Neural cell (in vitro differentiated cells): ENCODE measurements at regions not wholly inside any gene's neighbourhood (a gene's known extent, or its start where the extent isn't known, plus 50 kb on each side); places are given as distances from the start of the nearest gene placed in this dataset.

Experiments
- EP300 ChIP-seq: fragments of 450-650 bp; conservative IDR thresholded peaks from 2 replicates; pipeline ENCODE4 v1.6.1; 2014; ENCODE audit warnings: antibody characterized with exemption, mild to moderate bottlenecking, moderate library complexity; ENCODE audit not compliant: poor library complexity, severe bottlenecking
- EZH2 ChIP-seq: fragments of 200-600, 300-800 bp; shearing (Covaris generic), sonication (generic); IDR thresholded peaks from 2 replicates; pipeline ENCODE4 v1.6.1; 2014; ENCODE audit warnings: antibody characterized with exemption, low read length, borderline replicate concordance, mild to moderate bottlenecking; ENCODE audit not compliant: insufficient read depth, poor library complexity, severe bottlenecking
- POLR2AphosphoS5 ChIP-seq: IDR thresholded peaks from 2 replicates; pipeline ENCODE4 v1.6.1; 2012
- RAD21 ChIP-seq: fragments of 450-650 bp; conservative IDR thresholded peaks from 2 replicates; pipeline ENCODE4 v1.6.1; 2014; ENCODE audit warnings: antibody characterized with exemption, mild to moderate bottlenecking, moderate library complexity
- SMC3 ChIP-seq: fragments of 450-650 bp; conservative IDR thresholded peaks from 2 replicates; pipeline ENCODE4 v1.6.1; 2014; ENCODE audit warnings: antibody characterized with exemption, mild to moderate bottlenecking, moderate library complexity; ENCODE audit not compliant: poor library complexity
- TAF1 ChIP-seq: IDR thresholded peaks from 2 replicates; pipeline ENCODE4 v1.6.1; 2012; ENCODE audit warnings: low read depth
- TF ChIP-seq, protein P1 (sequence below): fragments of 450-650 bp; IDR thresholded peaks from 2 replicates; pipeline ENCODE4 v1.5.1; 2014; ENCODE audit warnings: antibody characterized with exemption, mild to moderate bottlenecking, moderate library complexity; ENCODE audit not compliant: poor library complexity, severe bottlenecking
- TF ChIP-seq, protein P2 (sequence below): IDR thresholded peaks from 2 replicates; pipeline ENCODE4 v1.6.1; 2012; ENCODE audit warnings: borderline replicate concordance

DNA sequence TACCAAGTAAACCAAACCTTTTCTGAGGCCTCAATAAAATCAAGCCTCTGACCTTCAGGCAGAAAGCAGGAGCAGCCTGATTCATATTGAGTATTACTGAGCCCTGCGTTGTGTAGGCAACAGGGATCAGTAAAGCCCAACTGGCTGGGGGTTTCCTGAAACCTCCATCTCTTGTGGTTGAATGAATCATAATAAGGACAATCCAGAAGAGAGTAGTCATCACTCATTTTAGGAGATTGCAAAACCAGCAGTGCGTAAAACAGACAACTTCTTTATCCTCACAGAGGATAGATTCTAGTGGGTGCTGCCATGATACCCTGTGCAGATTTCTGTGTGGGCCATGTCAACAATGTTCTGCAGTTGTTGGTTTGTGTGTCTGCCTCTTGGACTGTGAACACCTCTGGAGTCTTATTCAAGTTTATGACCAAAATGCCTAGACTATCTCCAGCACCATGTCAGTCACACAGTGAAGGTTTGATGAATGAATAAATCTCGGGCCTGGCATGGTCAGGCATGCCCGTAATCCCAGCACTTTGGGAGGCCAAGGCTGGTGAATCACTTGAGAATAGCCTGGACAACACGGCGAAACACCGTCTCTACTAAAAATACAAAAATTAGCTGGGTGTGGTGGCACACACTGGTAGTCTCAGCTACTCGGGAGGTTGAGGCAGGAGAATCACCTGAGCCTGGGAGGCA, 51.8 kb upstream of the RAB27B start:
- TF ChIP-seq, protein P1, sequence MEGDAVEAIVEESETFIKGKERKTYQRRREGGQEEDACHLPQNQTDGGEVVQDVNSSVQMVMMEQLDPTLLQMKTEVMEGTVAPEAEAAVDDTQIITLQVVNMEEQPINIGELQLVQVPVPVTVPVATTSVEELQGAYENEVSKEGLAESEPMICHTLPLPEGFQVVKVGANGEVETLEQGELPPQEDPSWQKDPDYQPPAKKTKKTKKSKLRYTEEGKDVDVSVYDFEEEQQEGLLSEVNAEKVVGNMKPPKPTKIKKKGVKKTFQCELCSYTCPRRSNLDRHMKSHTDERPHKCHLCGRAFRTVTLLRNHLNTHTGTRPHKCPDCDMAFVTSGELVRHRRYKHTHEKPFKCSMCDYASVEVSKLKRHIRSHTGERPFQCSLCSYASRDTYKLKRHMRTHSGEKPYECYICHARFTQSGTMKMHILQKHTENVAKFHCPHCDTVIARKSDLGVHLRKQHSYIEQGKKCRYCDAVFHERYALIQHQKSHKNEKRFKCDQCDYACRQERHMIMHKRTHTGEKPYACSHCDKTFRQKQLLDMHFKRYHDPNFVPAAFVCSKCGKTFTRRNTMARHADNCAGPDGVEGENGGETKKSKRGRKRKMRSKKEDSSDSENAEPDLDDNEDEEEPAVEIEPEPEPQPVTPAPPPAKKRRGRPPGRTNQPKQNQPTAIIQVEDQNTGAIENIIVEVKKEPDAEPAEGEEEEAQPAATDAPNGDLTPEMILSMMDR = no peak
- no peak for TF ChIP-seq RAD21
- TF ChIP-seq EZH2 = no peak
- no peak for TF ChIP-seq POLR2AphosphoS5
- no peak for TF ChIP-seq SMC3
- TF ChIP-seq EP300 = no peak
- no peak for TF ChIP-seq TAF1
- TF ChIP-seq, protein P2, sequence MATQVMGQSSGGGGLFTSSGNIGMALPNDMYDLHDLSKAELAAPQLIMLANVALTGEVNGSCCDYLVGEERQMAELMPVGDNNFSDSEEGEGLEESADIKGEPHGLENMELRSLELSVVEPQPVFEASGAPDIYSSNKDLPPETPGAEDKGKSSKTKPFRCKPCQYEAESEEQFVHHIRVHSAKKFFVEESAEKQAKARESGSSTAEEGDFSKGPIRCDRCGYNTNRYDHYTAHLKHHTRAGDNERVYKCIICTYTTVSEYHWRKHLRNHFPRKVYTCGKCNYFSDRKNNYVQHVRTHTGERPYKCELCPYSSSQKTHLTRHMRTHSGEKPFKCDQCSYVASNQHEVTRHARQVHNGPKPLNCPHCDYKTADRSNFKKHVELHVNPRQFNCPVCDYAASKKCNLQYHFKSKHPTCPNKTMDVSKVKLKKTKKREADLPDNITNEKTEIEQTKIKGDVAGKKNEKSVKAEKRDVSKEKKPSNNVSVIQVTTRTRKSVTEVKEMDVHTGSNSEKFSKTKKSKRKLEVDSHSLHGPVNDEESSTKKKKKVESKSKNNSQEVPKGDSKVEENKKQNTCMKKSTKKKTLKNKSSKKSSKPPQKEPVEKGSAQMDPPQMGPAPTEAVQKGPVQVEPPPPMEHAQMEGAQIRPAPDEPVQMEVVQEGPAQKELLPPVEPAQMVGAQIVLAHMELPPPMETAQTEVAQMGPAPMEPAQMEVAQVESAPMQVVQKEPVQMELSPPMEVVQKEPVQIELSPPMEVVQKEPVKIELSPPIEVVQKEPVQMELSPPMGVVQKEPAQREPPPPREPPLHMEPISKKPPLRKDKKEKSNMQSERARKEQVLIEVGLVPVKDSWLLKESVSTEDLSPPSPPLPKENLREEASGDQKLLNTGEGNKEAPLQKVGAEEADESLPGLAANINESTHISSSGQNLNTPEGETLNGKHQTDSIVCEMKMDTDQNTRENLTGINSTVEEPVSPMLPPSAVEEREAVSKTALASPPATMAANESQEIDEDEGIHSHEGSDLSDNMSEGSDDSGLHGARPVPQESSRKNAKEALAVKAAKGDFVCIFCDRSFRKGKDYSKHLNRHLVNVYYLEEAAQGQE = no peak
